Psoas muscle (tissue), 7 donors: ENCODE measurements at regions not wholly inside any gene's neighbourhood (a gene's known extent, or its start where the extent isn't known, plus 50 kb on each side); places are given as distances from the start of the nearest gene placed in this dataset.

ENCODE experiments used
- ATAC-seq, 4 donors: fragments of 200-7000 bp; cut with Tn5 transposase; one replicate each; pipeline ENCODE4 v1.9.1; 2020; ENCODE audit warnings: moderate library complexity in 3 of 4, mild to moderate bottlenecking in 2 of 4
- DNase-seq, 2 donors: peaks; one replicate each; pipeline ENCODE4 v3.0.0-alpha.2; 2020
- H3K27ac ChIP-seq: fragments of 200-600 bp; one replicate; pipeline ENCODE4 v1.8.0; 2022
- H3K27me3 ChIP-seq, 3 donors: fragments of 200-600 bp in 1 of 3; one replicate each; pipeline versions ENCODE4 v1.6.1 to v1.8.0; 2013 to 2022; ENCODE audit warnings: low read length in 2 of 3, mild to moderate bottlenecking in 2 of 3, moderate library complexity in 1 of 3; ENCODE audit not compliant: insufficient read depth in 3 of 3
- H3K36me3 ChIP-seq, 2 donors: fragments of 200-600 bp in 1 of 2; one replicate each; pipeline versions ENCODE4 v1.6.1 to v1.8.0; 2013 to 2022; ENCODE audit warnings: low read depth in 1 of 2, mild to moderate bottlenecking in 1 of 2, moderate library complexity in 1 of 2; ENCODE audit not compliant: insufficient read depth in 1 of 2
- H3K4me1 ChIP-seq: fragments of 200-600 bp; one replicate; pipeline ENCODE4 v1.8.0; 2022
- H3K4me3 ChIP-seq: fragments of 200-600 bp; one replicate; pipeline ENCODE4 v1.8.0; 2022; ENCODE audit warnings: mild to moderate bottlenecking
- H3K9me3 ChIP-seq: fragments of 200-600 bp; one replicate; pipeline ENCODE4 v1.8.0; 2022
- CTCF ChIP-seq: fragments of 200-600 bp; IDR thresholded peaks from one replicate; pipeline ENCODE4 v1.8.0; 2022; ENCODE audit warnings: antibody characterized with exemption
- WGBS, 3 donors: extraction: QIAGEN DNeasy Blood & Tissue Kit; methylation state at CpG; one replicate each; pipeline versions ENCODE4 v1.1.6 to v1.1.7; 2013; 5-methylcytosine and 5-hydroxymethylcytosine counted together
- intact Hi-C, 2 donors: fragments of 100-400 bp; cut with DNase I; formaldehyde crosslinking; loops; one replicate each; pipeline versions ENCODE4 v1.11.0 to v1.14.2; 2022
- donor health status: healthy with polysubstance abuse.
- donor health status: DM: no; HTN: no; CAD: no; lungs with moderate emphysema.
- donor health status: Bipolar disorder and iron deficiency.
- donor health status: healthy.
- donor health status: DM: yes; HTN: yes; CAD: no.
- donor health status: DM: no; HTN: no; CAD: no.
- donor health status: DM: yes; HTN: yes; CAD: no.

GRCh38 chr6:160891690-160892089 lies 99.9 kb upstream of the MAP3K4 start:
- Histone ChIP-seq H3K27ac (no peak overlapping the region), H3K9me3 (no peaks in the 10 kb centered on the region), H3K4me1 (no peaks in the 10 kb centered on the region), H3K27me3 (no peaks in the 10 kb centered on the region), H3K4me3 (no peak overlapping the region), H3K36me3 (no peaks in the 10 kb centered on the region)
- DNase-seq: no peak
- WGBS, 3 donors: 54 to 69% (median 59%) methylated on average over 2 of the region's 2 CpGs
- TF ChIP-seq CTCF: no peak
- intact Hi-C loops: no loop called here
- no peak for ATAC-seq

- Histone ChIP-seq H3K4me3 (no peak overlapping the region), H3K27me3 (no peaks in the 10 kb centered on the region), H3K9me3 (no peaks in the 10 kb centered on the region), H3K4me1 (no peaks in the 10 kb centered on the region), H3K36me3 (no peaks in the 10 kb centered on the region), H3K27ac (no peak overlapping the region)
- DNase-seq (no peak), ATAC-seq (no peak)
- no peak for TF ChIP-seq CTCF
- intact Hi-C loops: no loop called here
Observed at GRCh38 chr6:160895562-160895961, 96.0 kb upstream of the MAP3K4 start.

- no peak for ATAC-seq
- Histone ChIP-seq H3K4me3 (no peak overlapping the region), H3K9me3 (no peaks in the 10 kb centered on the region), H3K27ac (no peak overlapping the region), H3K36me3 (no peaks in the 10 kb centered on the region), H3K4me1 (no peaks in the 10 kb centered on the region), H3K27me3 (no peaks in the 10 kb centered on the region)
- DNase-seq: no peak
- WGBS, 3 donors: 67 to 73% (median 68%) methylated on average over 6 of the region's 6 CpGs
- no peak for TF ChIP-seq CTCF
- intact Hi-C loops: no loop called here
Observed at GRCh38 chr6:160899671-160900430, 91.7 kb upstream of the MAP3K4 start.

GRCh38 chr6:160911949-160912348 lies 79.6 kb upstream of the MAP3K4 start:
- no peak for TF ChIP-seq CTCF
- WGBS, 3 donors: 82 to 85% (median 84%) methylated on average over 5 of the region's 5 CpGs
- ATAC-seq (no peak), DNase-seq (no peak)
- Histone ChIP-seq H3K4me1 (no peaks in the 10 kb centered on the region), H3K27ac (no peak overlapping the region), H3K4me3 (no peak overlapping the region), H3K27me3 (no peaks in the 10 kb centered on the region), H3K36me3 (no peaks in the 10 kb centered on the region), H3K9me3 (no peaks in the 10 kb centered on the region)
- intact Hi-C loops: no loop called here

GRCh38 chr6:160912411-160912810 lies 79.2 kb upstream of the MAP3K4 start:
- H3K27ac ChIP-seq: no peak overlapping the region
- no peaks in the 10 kb centered on the region for H3K27me3 ChIP-seq
- no peaks in the 10 kb centered on the region for H3K36me3 ChIP-seq
- DNase-seq (no peak), ATAC-seq (no peak)
- no peaks in the 10 kb centered on the region for H3K4me1 ChIP-seq
- no peak for TF ChIP-seq CTCF
- H3K4me3 ChIP-seq: no peak overlapping the region
- intact Hi-C loops: no loop called here
- no peaks in the 10 kb centered on the region for H3K9me3 ChIP-seq
- WGBS, 3 donors: 53 to 65% (median 63%) methylated on average over 6 of the region's 6 CpGs
